Ishikawa (cell line): ENCODE measurements at regions not wholly inside any gene's neighbourhood (a gene's known extent, or its start where the extent isn't known, plus 50 kb on each side); places are given as distances from the start of the nearest gene placed in this dataset.

Experiments
- FOXM1 ChIP-seq: IDR thresholded peaks from 2 replicates; pipeline ENCODE4 v1.6.1; 2012; ENCODE audit warnings: low read depth, borderline replicate concordance
- RAD21 ChIP-seq: IDR thresholded peaks from 2 replicates; pipeline ENCODE4 v1.6.1; 2012; ENCODE audit warnings: low read depth
- REST ChIP-seq: IDR thresholded peaks from 2 replicates; pipeline ENCODE4 v1.6.1; 2012; ENCODE audit warnings: low read depth, mild to moderate bottlenecking
- YY1 ChIP-seq: IDR thresholded peaks from 2 replicates; pipeline ENCODE4 v1.6.1; 2012; ENCODE audit warnings: low read depth

- TF ChIP-seq REST, result no peak
- TF ChIP-seq FOXM1, result no peak
- no peak for TF ChIP-seq YY1
- no peak for TF ChIP-seq RAD21
Measured at GRCh38 chrX:63471004-63471403, 119.9 kb upstream of the SPIN4 start.
